Limb (tissue), 2 donors: ENCODE measurements at regions not wholly inside any gene's neighbourhood (a gene's known extent, or its start where the extent isn't known, plus 50 kb on each side); places are given as distances from the start of the nearest gene placed in this dataset.

Experiments
- DNase-seq, 2 donors: peaks; one replicate each; pipeline ENCODE4 v3.0.0-alpha.2; 2016; ENCODE audit errors: extremely low spot score in 2 of 2

DNA sequence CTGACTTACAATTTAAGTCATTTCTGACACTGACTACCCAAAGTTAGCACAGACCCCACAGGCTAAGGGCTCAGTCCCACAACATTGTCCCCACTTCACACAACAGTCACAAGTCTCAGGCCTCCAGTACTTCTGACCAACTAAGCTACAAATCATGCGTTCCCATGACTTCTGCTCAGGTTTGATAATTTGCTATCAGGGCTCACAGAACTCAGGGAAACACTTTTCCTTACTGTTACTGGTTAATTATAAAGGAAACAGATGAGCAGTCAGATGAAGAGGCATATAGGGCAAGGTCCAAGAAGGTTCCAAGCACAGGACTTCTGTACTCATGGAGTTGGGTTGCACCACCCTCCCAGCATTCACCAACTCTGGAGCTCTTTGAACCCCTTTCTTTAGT, 151.2 kb upstream of the TNR start:
- no peak for DNase-seq

DNA sequence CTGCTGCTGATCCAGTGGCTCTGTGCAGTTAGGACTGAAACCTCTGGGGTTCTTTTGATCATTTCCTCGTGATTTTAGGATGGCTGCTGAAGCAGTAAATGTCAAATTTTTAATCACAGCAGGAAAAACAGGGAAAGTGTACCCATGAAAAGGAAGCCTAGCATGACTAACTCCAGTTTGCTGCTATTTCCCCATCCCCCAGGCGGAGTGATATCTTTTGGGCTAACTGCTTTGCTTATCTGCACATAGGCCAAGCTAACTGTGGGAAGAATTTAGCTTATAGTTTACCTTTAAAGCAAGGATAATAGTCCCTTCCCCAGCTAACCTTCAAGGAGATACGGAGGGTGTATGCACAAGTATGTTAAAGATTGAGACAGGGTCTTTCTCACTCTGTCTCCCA, 149.8 kb upstream of the TNR start:
- DNase-seq, result no peak

DNA sequence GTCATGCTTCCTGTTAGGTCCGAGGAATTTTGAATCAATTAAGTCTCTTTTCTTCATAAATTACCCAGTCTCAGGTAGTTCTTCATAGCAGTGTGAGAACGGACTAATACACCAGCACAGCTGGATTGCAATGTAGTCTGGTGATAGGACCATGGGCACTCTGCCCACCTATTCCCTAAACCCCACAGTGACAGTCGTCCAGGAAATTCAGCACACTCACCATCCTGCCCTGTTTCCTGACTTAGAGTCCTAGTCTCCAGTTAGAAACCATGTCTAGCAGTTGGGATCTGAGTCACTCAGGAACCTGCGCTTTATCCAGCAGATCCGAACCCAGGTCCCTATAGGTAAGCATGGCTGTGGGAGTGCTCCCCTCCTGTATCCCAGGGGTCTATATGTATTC, 149.3 kb upstream of the TNR start:
- no peak for DNase-seq

DNA sequence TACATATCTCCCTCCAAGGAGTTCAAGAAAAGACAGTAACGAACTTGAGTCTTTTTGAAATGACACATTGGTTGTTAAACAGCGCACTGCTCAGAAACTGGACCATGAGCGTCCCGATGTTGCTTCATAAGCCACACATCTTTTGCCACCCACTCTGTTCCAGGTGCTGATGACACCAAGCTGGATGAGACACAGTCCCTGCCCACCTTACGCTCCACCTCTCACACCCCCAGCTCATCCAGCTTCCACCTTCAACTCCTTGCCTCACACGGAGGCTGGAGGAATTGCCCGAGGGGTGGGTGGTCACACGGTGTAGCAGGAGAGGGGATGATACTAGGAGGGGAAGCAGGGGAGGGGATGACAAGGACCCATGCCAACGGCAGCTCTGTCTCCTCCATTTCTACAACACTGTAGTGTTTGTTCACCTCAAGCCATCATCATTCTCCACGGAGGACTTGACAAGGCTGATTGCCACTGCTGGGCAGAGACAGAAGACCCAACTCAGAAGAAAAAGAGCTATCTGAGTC, 148.5 kb upstream of the TNR start:
- DNase-seq, result no peak

DNA sequence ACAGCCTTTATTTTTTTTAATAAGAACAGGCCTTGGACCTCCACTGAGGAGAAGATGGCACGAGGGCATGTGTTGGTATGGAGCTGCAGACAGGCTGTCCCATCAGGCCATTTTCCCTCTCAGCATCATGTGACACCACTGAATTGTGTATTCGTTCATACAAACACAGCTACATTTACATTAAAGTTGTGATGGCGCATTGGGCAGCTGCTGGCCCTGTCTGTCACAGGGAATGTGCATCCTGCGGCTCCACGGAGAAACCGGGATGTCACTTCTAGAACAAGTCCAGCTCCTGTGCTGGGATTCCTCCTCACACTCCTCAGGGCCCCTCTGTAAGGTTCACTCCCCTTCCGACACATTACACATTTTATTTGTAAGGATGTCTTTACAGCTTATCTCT, 147.6 kb upstream of the TNR start:
- DNase-seq, result no peak

DNA sequence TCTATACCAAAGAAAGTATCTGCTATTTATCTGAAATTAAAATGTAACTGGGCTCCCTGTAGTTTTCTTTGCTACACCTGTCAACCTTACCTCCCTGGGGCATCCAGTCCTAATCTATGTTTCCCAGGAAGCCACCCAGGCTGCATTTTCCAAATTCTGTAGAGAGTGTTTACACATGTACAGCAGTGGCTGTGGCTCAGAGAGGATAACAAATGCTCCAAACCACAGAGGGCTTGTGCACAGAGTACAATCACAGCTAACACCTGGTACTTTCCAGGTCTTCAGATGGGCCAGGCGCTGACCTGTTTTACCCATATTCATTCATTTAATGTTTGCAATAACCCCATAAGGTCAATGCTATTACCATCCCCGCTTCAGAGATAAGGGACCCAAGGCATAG, 146.5 kb upstream of the TNR start:
- no peak for DNase-seq

DNA sequence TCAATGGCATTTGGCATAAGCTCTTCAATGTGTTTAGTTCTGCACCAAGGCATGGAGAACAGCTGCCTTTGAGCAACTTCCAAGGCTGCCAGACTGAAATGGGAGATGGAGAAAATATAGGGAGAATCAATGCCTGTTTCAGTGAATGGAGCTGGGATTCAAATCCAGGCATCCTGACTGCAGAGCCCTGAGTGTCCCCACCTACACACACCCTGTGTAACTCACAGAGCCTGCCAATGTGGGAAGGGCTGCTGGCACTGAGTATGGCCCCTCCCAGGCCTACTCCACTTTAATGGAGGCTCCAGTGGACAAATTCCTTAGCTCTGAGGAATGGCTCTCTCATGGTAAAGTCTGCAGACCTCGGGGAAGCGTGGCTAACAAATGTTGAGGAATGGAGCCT, 145.6 kb upstream of the TNR start:
- DNase-seq, result peak in 1 of 2 donors; percentile 18

DNA sequence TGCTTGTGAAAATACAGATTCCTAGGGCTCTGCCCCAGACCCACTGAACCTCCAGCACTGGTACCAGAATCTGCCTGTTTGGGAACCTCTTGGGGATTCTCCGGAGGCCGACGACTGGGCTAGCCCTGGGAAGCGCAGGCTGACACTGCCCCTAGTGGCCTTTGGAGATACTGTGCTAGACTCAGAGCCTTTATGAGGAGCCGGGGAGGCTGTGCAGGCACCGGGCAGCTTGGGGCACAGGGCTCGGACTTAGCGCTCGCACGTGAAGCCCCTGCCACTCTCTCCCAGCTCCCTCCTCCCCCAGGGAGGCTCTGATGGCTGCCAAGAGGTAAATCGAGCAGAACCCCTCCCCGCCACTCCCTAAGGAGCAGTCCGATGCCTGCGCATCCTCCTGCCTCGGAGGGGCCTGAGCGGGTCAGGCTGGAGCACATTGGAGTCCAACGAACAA, 144.6 kb upstream of the TNR start:
- DNase-seq, result peak; percentile 60 to 78

DNA sequence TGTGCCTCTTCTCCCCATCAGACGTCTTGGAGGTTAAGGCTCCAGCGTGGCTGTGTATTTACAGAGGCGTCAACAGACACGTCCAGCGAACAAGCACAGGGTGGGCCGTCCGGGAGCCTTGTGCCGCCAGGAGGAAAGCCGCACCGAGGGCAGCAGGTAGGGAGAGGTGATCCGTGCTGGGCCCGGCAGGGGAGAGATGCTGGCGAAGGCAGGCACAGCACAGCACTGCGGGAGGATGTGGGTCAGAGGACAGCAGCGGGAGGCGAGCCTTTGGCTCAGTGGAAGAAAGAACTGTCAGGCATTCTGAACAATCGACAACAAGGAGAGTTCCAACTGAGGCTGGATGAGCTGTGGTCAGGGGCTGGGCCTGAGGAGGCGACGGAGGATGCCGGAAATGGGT, 144.1 kb upstream of the TNR start:
- no peak for DNase-seq

DNA sequence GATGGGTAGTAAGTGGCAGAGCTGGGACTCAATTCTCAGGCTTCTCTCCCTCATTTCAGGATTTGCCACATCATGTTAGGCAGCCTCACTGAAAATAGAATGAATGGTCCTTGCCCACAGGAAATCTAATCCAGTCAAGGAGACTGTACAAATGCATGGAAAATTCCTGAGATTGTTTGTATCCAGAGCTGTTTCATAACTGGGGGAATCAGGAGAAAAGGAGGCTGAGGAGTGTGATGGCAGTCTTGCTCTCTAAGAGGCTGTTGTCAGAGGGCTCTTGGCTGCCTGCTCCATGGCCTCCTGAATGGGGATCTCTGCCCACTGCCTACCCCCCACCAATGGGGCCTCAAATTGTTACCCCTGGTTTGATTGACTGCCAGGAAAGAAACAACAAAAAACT, 141.9 kb upstream of the TNR start:
- DNase-seq, result no peak

DNA sequence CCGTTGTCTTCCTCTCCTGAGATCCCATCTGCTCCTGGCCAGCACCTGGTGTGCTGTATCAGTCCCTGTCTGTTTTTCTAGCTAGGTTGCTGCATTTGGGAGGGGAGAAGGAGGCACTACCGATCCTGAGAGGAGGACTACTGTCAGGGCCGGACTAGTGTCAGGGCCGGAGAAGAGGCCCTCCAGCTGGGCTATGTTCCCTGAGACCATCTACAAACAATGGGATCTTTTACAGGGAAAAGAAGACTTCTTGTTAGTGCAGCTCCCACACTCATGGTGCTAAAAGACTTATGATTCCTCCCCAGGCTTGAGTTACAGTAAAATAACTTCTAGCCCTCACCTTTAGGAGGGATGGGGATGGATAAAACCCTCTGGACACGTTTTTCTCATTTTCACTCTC, 141.0 kb upstream of the TNR start:
- DNase-seq, result no peak

DNA sequence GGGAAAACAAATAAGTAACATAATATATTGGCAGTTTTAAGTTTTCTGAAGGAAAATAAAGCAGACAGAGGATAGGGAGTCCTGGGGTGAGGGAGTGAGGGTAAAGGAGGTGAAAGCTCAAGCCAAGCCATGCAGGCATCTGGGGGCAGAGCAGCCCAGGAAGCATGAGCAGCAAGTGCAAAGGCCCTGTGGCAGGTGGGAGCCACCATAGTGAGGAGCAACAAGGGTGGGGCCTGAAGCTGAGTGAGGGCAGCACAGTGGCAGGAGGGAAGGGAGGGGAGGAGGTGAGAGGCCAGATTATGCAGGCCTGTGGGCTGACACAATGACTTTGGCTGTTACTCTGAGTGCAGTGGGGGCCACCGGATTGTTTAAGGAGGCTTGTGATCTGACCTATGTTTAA, 138.8 kb upstream of the TNR start:
- DNase-seq, result no peak

DNA sequence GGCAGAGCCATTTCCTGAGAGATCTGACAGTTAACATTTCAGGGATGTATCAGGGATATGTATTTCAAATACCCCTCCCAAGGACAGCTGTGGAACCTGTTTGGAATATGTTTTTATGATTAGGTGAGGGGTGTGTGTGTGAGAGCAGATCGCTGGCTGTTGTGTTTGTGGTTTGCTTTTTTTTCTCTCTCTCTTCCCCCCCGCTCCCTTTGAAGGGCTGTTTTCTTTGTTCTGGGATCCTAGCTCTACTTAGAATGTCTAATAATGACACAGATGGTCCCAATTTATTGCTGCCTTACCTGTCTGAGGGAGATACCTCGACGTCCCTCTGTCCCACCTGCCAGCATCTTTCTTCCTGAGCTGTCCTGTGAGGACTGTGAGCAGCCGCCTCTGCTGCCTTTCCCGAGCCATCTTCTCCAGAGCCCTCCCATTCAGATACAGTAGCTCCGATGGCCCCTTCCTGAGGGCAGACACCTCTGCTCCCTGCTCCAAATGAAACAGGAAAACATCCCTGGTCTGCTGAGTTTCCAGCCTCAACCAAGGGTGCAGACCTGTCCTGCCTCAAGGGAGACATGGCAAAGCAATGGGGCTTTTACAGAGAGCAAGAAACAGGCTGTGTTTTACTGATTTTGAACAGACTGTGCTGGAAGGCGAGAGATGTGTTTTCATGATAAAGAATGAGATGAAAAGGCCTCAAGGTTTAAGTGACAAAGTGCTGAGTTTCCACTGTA, 138.0 kb upstream of the TNR start:
- no peak for DNase-seq

DNA sequence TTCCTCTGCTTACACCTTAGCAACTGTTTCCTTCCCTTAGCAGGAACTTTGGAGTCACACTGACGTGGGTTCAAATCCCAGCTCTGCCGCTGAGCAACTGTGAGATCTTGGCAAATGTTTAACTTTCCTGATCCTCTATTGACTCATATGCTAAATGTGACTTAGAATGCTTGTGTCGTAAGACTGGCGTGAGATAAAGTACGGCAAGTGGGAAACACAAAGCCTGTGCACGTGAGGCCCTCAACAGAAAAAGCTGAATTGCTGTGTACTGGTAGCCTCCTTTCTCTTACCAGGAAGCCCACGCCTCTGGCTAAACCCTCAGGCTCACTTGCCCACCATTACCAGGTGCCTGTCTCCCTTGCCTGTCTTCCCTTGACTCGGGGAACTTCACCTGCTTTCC, 135.4 kb upstream of the TNR start:
- DNase-seq, result no peak

DNA sequence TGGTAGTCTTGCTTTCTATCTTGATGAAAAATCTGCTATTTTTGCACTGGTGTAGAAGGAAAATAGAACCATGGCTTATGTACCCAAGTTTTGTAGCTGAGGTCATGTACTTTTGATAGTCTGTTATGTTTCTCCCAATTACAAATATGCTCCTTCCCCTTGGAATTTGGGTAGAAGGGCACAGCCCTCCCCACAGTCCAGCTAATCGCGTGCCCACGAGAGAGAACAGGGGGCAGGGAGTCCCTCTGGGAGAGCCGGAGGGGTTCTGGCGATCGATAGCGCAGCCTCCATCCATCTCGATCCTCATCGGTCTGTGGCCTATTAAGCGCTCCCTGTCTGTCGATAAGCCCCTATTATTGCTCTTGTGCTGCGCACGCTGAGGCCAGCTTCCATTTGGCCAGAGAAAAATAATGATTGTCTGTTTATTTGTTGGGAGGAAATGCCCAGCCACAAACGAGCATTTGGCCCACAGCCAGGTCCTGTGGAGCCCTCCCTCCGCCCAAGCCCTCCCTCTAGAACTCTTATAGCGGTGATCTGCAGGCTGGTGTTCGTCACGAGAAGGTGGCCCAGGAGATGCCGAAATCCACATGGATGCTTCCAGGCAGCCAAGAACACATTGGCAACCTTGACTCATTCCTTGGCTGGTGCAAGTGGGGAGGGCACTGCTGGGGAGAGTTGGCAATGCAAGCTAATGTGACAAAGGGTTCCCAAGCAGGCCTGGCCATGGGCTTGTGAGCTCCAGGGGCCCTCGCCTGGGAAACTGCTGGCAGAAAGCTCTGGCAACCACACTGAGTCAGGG, 134.7 kb upstream of the TNR start:
- DNase-seq, result peak in 1 of 2 donors; percentile 40

DNA sequence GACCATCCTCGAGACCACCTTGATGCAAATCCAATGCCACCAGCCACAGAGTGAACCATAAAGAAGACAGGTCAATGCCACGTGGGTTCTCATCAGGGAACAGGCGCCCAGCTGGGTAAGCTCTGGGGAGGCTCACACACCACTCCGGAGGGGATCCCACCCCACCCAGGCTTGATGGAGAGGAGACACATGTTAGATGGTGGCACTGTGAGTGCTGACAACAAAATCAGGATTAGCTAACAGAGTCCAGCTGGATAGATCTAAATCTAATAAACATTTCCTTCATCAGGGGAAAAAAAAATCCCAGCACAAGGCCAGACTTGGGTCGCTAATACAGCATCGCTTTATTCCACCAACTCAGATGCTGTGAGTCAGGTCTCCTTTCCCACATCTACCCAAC, 132.2 kb upstream of the TNR start:
- no peak for DNase-seq

DNA sequence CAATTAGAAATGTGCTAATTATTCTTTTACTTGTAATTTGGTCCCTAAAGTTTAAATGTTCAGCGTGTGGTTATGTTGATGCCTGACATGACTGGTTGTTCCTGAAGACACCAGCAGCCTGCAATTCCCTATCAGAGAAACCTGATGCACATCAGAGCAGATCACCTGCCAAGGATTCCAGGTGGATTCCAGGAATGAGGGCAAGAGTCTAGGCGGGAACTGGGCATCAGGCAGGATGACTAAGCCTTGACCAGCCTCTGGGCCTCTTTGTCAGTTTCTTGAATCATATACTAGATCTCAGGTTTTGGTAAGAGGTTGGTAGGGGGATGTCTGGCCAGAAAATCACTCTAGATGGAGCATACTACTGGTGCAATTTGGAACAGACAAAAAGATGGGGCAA, 130.7 kb upstream of the TNR start:
- DNase-seq, result no peak

DNA sequence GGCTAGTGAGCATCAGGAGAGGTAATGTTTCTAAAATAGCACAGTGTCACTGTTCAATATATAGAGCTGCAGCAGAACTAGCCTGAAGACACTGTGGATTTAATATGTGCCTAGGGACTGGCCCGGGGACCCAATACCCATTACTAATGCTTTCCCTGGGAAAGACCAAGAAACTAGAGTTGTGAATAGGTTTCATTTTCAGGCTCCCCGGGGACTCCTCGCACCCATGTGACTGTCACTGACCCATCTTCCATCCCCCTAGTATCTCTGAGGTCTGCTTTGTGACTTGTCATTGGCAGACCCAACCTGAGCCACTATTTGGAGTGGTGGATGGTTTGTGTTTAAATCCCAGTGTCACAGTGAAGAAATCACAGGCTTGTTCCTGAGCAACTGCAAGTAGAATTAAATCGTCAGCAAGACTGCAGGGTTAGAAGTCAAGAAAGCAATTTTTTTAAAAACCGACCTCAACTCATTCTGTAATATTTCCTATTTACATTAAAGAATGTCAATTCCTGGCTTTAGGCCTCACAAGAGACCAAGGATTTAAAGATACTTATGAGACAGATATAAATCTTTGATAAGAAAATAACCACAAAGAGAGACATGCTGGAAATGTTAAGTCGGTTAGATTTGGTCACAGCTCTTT, 130.0 kb upstream of the TNR start:
- DNase-seq, result no peak

DNA sequence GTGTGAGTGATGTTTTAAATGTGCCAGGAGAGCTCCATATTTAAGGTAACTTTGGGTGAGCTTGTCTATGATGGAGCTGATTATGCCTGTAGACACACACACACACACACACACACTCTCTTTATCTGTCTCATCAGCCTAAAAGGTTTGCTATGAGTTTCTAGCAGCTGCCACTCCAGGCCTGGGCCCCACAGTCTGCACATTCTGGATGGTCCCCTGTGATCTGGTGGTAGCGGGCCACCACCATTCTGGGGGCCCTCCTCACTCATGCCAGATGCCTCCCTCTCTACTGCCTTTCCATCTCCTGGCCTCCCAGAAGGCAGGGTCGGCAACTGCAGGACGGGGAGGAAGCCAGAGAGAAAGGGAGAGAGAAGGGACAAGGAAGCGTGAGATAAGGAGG, 129.2 kb upstream of the TNR start:
- DNase-seq, result no peak

DNA sequence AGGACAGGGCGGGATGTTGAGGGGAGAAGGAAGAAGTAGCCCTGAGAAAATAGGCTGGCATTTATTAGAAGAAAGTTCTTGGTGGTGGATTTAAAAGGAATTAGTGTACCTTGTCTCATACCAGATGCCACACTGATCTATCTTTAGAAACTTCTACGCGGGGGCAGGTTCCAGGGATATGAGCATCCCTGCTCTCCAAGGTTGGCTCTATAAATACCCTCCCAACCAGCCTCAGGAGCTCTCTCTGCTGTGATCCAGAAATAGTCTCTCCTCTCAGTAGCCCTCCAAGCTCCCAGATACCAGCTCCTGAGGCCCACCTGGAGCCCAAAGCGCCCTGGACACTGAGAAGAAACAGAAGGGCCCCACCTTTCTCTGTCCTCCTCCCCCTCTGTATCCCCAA, 128.3 kb upstream of the TNR start:
- DNase-seq, result no peak

DNA sequence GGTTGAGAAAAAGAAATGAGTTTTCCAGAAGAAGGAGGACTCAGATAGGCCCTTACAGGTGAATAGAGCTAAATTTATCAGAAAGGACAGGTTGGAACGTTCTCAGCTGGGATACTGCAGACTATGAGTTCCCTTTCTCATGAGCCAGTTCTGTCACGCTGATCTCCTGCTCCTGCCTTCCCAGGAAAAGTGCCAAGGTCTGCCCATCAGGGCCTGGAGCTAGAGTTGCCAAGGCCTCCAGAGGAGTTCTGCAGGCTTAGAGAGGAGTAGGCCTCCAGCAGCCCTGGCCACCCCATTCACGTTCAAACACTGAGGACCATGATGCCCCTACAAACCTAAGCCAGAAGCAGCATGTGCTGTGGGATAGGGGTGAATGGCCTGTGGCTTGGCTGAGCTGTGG, 126.8 kb upstream of the TNR start:
- DNase-seq, result no peak

DNA sequence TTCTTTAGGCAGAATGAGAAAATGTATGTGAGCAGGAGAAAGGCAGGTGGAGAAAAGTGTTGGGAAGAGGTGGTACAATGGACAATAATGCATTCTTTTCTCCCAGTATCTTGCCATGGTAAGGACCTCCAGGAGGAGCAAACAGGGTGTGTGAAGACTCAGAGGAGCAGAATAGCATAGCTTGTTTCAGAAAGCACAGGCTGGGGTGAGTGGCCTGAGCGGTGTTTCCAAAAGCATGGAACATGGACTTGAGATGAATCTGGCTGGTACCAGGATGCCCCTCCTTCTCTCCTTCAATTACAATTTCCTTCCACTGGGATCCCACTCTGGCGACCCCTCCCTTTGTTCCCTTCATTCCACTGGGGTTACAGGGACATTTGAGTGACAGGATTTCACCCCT, 123.4 kb upstream of the TNR start:
- DNase-seq, result no peak
